Endothelial cell of umbilical vein (primary cell): ENCODE measurements at regions not wholly inside any gene's neighbourhood (a gene's known extent, or its start where the extent isn't known, plus 50 kb on each side); places are given as distances from the start of the nearest gene placed in this dataset.

Source experiments
- BruUV-seq: library from RNA; stranded (reverse); fragments of 400-500 nt; replicated peaks from 2 replicates; lab custom pipeline; 2021; lab: Mats Ljungman, UMichigan
- CTCF ChIA-PET: fragments of 300-600, 350-600 bp; sonication (Branson Sonifier 250); formaldehyde crosslinking; loops from one replicate; lab custom pipeline; 2021; ENCODE audit warnings: antibody characterized with exemption, inconsistent platforms; lab: Charles Lee
- POLR2A ChIA-PET: fragments of 300-600, 350-600 bp; sonication (Branson Sonifier 250); formaldehyde crosslinking; loops from one replicate; lab custom pipeline; 2021; ENCODE audit warnings: antibody characterized with exemption, inconsistent platforms; lab: Charles Lee
- DNase-seq: peaks from one replicate; pipeline ENCODE4 v3.0.0-alpha.2; 2011; ENCODE audit warnings: low read depth, low spot score
- FAIRE-seq: peaks from 2 replicates; lab custom pipeline; 2011; peaks lifted over from hg19 to GRCh38; lab: Jason Lieb, UNC
- H2AFZ ChIP-seq: 2 replicates; pipeline ENCODE4 v1.6.0; 2012; ENCODE audit warnings: low read depth, low read length, control low read depth, inconsistent platforms
- H3K27ac ChIP-seq: 2 replicates; pipeline ENCODE4 v1.5.1; 2011; ENCODE audit warnings: low read depth, mild to moderate bottlenecking, control low read depth, low read length, moderate library complexity; ENCODE audit not compliant: insufficient read depth
- H3K27me3 ChIP-seq, 2 experiments: 2 replicates each; pipeline versions ENCODE4 v1.6.0 to v1.6.1; 2011; ENCODE audit warnings: low read length in 2 of 2, mixed read lengths in 1 of 2; ENCODE audit not compliant: control insufficient read depth in 2 of 2, insufficient read depth in 2 of 2
- H3K36me3 ChIP-seq, 2 experiments: 2 replicates in 1 of 2; 3 replicates in 1 of 2; pipeline ENCODE4 v1.5.1; 2011; ENCODE audit warnings: low read length in 2 of 2, mild to moderate bottlenecking in 1 of 2, moderate library complexity in 1 of 2; ENCODE audit not compliant: control insufficient read depth in 2 of 2, insufficient read depth in 2 of 2; ENCODE audit errors: extremely low read depth in 1 of 2
- H3K4me1 ChIP-seq: 3 replicates; pipeline ENCODE4 v1.5.1; 2011; ENCODE audit warnings: mild to moderate bottlenecking, low read length; ENCODE audit not compliant: control insufficient read depth, insufficient read depth; ENCODE audit errors: extremely low read depth
- H3K4me2 ChIP-seq: 2 replicates; pipeline ENCODE4 v1.6.1; 2011; ENCODE audit warnings: low read length, control low read depth, mixed read lengths; ENCODE audit not compliant: insufficient read depth
- H3K4me3 ChIP-seq, 3 experiments: fragments of 200-600 bp in 1 of 3; sonication (generic), shearing (Covaris generic) in 1 of 3; replicated peaks in 1 of 3; 2 replicates each; pipeline ENCODE4 v1.5.1; 2011 to 2016; ENCODE audit warnings: control low read depth in 3 of 3, low read length in 3 of 3, mild to moderate bottlenecking in 2 of 3, inconsistent platforms in 1 of 3, low read depth in 1 of 3, moderate library complexity in 1 of 3; ENCODE audit not compliant: insufficient read depth in 1 of 3
- H3K79me2 ChIP-seq: 2 replicates; pipeline ENCODE4 v1.6.0; 2012; ENCODE audit warnings: low read length, inconsistent platforms; ENCODE audit not compliant: control insufficient read depth, insufficient read depth
- H3K9ac ChIP-seq: replicated peaks from 2 replicates; pipeline ENCODE3; 2011; ENCODE audit warnings: low read length, control low read depth; ENCODE audit not compliant: insufficient read depth; ENCODE audit errors: extremely low read depth
- H3K9me1 ChIP-seq: replicated peaks from 3 replicates; pipeline ENCODE4 v1.6.0; 2011; ENCODE audit warnings: mild to moderate bottlenecking, low read length; ENCODE audit not compliant: control insufficient read depth, insufficient read depth; ENCODE audit errors: extremely low read depth
- H3K9me3 ChIP-seq: replicated peaks from 2 replicates; pipeline ENCODE4 v1.5.1; 2012; ENCODE audit warnings: low read length, inconsistent platforms; ENCODE audit not compliant: control insufficient read depth, insufficient read depth
- H4K20me1 ChIP-seq: replicated peaks from 2 replicates; pipeline ENCODE3; 2011; ENCODE audit warnings: mild to moderate bottlenecking, low read length; ENCODE audit not compliant: control insufficient read depth, insufficient read depth; ENCODE audit errors: extremely low read depth
- CTCF ChIP-seq, 2 donors: IDR thresholded peaks; 1 replicate in 1 of 2; 2 replicates in 1 of 2; pipeline ENCODE4 v1.5.1; 2011; ENCODE audit warnings: low read length in 2 of 2, mild to moderate bottlenecking in 2 of 2, moderate library complexity in 2 of 2, control low read depth in 1 of 2, inconsistent platforms in 1 of 2, low read depth in 1 of 2; ENCODE audit not compliant: insufficient read depth in 1 of 2; ENCODE audit errors: extremely low read depth in 1 of 2
- EZH2 ChIP-seq: IDR thresholded peaks from 2 replicates; pipeline ENCODE4 v1.6.1; 2012; ENCODE audit warnings: borderline replicate concordance, low read depth, mild to moderate bottlenecking, moderate library complexity, low read length, inconsistent platforms; ENCODE audit not compliant: severe bottlenecking
- FOS ChIP-seq: IDR thresholded peaks from 2 replicates; pipeline ENCODE4 v1.6.1; 2011; ENCODE audit warnings: mild to moderate bottlenecking, low read length, moderate library complexity, borderline replicate concordance; ENCODE audit not compliant: insufficient read depth
- GATA2 ChIP-seq: IDR thresholded peaks from 2 replicates; pipeline ENCODE4 v1.7.0; 2011; ENCODE audit warnings: low read depth, mild to moderate bottlenecking, moderate library complexity, mixed read lengths, low read length; ENCODE audit not compliant: insufficient read length, insufficient read depth
- JUN ChIP-seq: IDR thresholded peaks from 2 replicates; pipeline ENCODE4 v1.6.1; 2011; ENCODE audit warnings: borderline replicate concordance, low read depth; ENCODE audit not compliant: insufficient read length, insufficient read depth
- MYC ChIP-seq: IDR thresholded peaks from one replicate; pipeline ENCODE4 v1.6.1; 2011; ENCODE audit warnings: mild to moderate bottlenecking, low read depth, low read length
- POLR2A ChIP-seq: IDR thresholded peaks from 2 replicates; pipeline ENCODE4 v1.6.1; 2012; ENCODE audit warnings: low read depth, mild to moderate bottlenecking, control low read depth, low read length
- POLR2AphosphoS5 ChIP-seq: IDR thresholded peaks from 2 replicates; pipeline ENCODE4 v1.6.1; 2012; ENCODE audit warnings: low read depth, mild to moderate bottlenecking, control low read depth, low read length, moderate library complexity; ENCODE audit not compliant: insufficient read depth
- dilution Hi-C: fragments of 300-500 bp; cut with MboI; formaldehyde crosslinking; loops from one replicate; pipeline ENCODE4 v1.15.0; 2019; ENCODE audit warnings: low sequenced_read_pairs; ENCODE audit not compliant: extremely low pct_ligation_motif_present
- intact Hi-C: fragments of 100-400 bp; cut with micrococcal nuclease; formaldehyde crosslinking; loops from one replicate; pipeline ENCODE4 v1.10.0; 2022

GRCh38 chr4:62235911-62236310 lies 1035.8 kb downstream of the ADGRL3 start:
- H4K20me1 ChIP-seq: no peaks in the 10 kb centered on the region
- H3K79me2 ChIP-seq: no peaks in the 10 kb centered on the region
- BruUV-seq: no TSS peak
- H3K9me1 ChIP-seq: no peaks in the 10 kb centered on the region
- no peak overlapping the region for H2AFZ ChIP-seq
- no peak overlapping the region for H3K4me2 ChIP-seq
- no peak for TF ChIP-seq POLR2A
- no peak for TF ChIP-seq GATA2
- no peak for TF ChIP-seq FOS
- TF ChIP-seq MYC: no peak
- TF ChIP-seq JUN: no peak
- no peak for TF ChIP-seq POLR2AphosphoS5
- no peak for TF ChIP-seq CTCF (IDR thresholded peaks at IDR 0.05; ENCODE audit: extremely low read depth in 1 of 2, insufficient read depth in 1 of 2, low read depth in 1 of 2, low read length in 2 of 2)
- TF ChIP-seq EZH2: no peak
- H3K4me3 ChIP-seq: no peak overlapping the region
- ChIA-PET CTCF (no interaction called here), POLR2A (no interaction called here)
- no peak for FAIRE-seq
- peaks cover 2% of the 10 kb centered on the region for H3K9me3 ChIP-seq
- no peaks in the 10 kb centered on the region for H3K4me1 ChIP-seq
- no peak overlapping the region for H3K9ac ChIP-seq
- intact Hi-C loops: no loop called here
- no peak overlapping the region for H3K27ac ChIP-seq
- DNase-seq: no peak
- dilution Hi-C loops: no loop called here
- no peaks in the 10 kb centered on the region for H3K36me3 ChIP-seq
- no peaks in the 10 kb centered on the region for H3K27me3 ChIP-seq
